Kidney tubule cell (primary cell): ENCODE measurements at regions not wholly inside any gene's neighbourhood (a gene's known extent, or its start where the extent isn't known, plus 50 kb on each side); places are given as distances from the start of the nearest gene placed in this dataset.

Source experiments
- DNase-seq: peaks from one replicate; pipeline ENCODE4 v3.0.0-alpha.2; 2018; ENCODE audit warnings: low spot score

- DNase-seq: no peak
Measured at GRCh38 chr21:43332861-43333297, 94.1 kb downstream of the SIK1 start.

- peak; percentile 36 for DNase-seq
Measured at GRCh38 chr21:43331962-43332828, 94.7 kb downstream of the SIK1 start.

DNA sequence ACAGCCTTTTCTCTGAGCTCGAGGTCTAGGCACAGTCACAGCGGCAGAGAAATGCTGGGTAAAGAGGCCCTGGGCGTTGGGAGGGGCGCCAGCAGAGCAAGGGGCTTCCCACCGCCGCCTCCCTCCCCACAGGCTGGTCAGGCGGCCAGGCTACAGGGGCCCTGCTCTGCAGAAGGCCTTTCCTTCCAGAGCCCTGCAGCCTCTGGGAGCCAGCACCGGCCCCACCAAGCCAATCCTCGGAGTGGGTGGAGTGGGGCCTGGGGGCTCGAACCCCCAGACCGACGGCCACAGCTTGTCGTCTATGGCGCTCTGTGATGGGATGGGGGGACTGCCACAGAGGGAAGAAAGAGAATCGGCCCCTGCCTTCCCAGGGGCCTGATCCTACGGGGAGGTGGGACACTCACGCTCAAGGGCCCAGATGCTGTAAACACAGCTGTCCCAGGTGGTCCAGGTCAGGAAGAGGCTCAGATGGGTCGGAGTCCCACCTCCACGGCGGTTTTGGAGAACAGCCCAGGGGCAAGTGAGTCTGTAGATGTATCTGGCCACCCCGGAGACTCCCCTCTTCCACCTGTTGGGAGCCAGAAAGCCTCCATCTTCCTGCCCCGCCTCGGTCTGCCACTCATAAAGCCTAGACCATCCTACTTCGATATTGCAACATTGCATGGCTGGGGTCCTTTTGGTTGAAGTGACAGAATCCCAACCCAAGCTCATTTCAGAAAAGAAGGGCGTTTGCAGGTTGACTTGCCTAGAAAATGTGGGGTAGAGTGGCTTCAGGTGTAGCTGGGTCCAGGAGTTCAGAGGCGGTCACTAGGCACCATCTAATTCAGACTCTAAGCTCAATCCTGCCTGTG is 95.6 kb downstream of the SIK1 start:
- DNase-seq: no peak

DNA sequence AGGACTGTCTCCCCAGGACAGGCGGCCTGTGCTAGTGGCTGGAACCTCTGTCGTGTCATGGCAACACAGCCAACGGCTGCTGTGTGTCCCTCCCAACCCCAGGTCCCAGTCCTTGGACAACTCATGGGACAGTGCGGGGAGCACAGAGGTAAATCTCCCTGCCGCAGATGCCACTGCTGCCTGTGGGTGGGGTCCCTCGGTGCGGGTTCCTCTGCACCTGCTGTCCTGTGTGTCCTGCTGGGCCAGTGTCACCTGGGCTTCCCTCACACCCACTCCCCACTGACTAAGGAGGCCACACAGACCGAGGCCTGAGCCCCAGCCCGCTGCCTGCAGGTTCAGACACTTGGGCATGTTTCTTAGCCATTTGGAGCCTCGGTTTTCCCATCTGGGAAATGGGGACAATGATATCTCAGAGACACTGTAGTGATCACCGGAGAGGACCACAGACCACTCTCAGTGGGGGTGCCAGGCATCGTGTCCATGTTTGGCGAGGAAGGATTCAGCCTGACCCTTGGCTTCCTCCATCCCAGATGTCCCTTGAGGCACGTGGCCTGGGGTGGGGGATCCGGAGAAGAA is 96.5 kb downstream of the SIK1 start:
- no peak for DNase-seq

DNA sequence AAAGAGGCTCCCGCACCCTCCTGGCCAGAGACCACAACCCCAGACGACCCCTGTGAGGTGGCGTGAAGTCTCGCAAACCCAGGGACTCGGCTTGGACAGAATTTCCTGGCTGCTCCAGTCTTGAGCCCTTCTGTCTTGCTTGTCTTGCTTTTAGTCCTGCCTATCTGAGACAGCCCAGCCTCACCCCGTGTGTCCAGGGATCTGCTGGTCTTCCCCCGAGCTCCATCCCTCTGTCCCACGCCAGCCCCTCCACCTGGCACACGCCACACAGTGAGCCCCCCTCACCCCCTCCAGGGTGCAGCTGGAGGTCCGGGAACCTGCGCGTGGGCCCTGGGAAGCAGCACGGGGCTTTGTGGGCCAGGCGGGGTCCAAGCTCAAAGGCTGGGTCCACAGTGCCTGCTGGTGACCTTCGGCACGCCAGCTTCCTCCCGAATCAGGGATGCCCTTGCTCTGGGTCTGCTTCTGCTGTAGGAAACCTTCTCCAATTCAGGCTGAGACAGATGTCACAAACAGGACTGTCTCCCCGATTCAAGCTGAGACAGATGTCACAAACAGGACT is 97.1 kb downstream of the SIK1 start:
- DNase-seq: no peak

GRCh38 chr21:43328958-43329691 is 97.8 kb downstream of the SIK1 start:
- no peak for DNase-seq

DNA sequence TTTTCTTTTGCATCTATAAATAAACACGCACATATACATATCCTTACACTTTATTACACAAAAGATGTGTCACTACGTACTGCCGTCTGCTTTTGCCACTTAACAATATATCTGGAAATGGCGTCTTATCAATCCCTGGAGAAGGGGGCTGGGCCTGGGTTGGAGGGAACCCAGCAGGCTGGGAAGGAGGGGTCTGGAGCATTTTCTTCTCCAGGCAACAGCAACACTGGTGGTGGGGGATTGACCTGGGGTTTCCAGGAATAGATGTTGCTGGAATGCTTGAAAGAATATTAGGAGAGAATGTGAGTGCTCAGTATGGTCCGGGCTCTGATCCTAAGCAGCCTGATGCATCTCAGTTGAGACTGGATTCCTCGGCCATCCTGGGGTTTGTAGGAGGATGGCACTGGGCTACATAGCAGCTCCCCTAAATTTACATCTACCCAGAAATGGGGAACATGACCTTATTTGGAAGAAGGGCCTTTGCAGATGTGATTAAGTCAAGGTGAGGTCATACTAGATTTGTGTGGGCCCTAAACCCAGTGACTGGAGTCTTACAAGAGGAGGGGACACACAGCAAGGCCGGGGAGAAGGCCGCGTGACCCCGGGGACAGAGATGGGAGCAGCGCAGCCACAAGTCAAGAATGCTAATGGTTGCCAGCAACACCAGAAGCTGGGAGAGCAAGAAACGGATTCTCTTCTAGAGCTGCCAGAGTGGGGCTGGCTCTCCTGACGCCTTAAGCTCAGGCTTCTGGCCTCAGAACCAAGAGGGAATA is 98.6 kb downstream of the SIK1 start:
- no peak for DNase-seq

DNA sequence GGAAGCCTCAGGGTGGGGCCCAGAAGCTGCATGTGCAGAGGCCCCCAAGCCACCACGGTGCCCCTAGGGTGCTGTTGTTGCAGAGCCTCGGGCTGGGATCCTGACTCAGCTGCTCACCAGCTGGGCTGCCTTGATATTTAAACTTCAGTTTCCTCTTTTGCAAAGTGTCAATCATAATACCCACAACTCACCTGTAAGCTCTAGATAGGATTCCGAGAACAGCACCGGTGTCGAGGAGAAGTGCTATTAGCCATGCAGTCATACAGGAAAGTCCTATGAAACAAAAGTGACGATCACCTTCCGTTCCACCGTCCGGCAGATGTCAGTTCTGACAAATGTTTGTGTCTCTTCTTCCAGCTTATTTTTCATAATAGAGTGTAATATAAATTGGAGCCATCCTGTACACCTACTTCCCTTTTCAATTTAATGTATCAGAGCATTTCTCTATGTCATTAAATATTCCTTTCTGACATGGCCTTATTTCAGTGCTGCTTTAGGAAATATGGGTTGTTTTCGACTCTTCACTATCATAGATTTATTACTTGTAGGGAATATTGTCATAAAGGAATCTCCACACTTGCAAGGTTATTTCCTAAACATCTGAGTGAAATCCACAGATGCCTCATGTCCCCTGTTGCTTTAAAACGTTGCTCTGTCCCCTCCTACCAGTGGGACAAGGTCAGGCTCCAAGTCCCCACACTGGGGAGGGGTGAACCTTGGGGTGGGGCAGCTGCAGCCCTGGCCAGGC is 100.8 kb downstream of the SIK1 start:
- DNase-seq: no peak

DNA sequence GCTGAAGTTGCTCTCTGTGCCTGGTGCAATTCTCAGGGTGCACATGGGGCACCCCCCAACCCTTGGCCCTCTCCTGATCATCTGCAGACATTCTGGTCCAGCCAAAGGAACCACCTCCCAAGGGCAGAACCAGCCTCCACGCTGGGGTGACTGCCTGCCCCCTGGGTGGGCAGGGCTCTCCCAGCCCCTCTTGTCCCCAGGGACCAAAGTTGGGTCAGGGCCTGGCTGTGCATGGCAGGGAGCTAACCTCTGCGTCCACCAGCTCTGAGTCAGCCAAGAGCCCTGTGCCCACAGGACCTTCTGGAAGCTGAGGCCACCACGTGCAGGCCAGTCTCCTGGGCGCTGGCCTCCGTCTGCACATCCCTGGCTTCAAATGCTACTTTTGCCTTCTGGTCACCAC is 101.9 kb downstream of the SIK1 start:
- DNase-seq: no peak

- DNase-seq: no peak
Measured at GRCh38 chr21:43324596-43324995, 102.3 kb downstream of the SIK1 start.

- DNase-seq: no peak
Measured at GRCh38 chr21:43323244-43324005, 103.5 kb downstream of the SIK1 start.

GRCh38 chr21:43322805-43323204 is 104.1 kb downstream of the SIK1 start:
- no peak for DNase-seq

DNA sequence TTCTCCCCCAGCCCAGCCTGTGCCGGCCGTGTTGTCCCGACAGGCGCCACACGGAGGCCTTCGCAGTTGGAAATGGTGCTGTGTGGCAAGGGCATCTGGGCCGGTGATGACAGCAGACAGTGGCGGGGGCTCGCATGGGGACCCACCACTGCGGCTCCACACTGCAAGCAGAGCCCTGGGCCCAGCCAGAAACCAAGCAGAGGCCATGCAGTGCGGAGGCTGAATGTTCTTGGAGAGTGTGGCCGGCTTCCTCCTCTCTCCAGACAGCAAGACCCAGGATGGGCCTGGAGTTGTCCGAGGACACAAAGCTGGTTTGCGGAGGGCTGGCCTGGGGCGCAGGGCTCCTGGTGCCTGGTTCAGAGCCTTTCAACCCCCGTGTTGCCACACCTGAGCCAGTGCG is 104.6 kb downstream of the SIK1 start:
- DNase-seq: no peak

DNA sequence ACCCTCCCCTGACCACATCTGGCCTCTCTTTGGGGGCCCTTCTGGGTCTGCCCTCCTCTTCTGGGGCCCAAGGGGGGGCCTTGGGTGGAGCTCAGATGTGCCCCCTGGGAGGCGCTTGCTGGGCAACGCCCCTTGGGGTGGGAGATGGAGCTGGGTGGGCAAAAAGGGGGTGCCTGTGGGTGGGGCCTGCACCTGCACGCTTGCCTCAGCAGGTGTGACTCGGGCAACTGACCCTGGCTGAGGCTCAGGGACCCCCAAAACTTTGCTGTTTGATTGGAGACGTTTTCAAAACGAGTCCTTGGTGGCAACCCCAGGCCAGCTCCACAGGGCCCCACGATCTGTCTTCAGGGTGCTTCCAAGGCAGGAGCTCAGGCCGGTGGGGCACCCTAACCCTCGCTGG is 105.3 kb downstream of the SIK1 start:
- no peak for DNase-seq

GRCh38 chr21:43321111-43321510 is 105.8 kb downstream of the SIK1 start:
- no peak for DNase-seq

DNA sequence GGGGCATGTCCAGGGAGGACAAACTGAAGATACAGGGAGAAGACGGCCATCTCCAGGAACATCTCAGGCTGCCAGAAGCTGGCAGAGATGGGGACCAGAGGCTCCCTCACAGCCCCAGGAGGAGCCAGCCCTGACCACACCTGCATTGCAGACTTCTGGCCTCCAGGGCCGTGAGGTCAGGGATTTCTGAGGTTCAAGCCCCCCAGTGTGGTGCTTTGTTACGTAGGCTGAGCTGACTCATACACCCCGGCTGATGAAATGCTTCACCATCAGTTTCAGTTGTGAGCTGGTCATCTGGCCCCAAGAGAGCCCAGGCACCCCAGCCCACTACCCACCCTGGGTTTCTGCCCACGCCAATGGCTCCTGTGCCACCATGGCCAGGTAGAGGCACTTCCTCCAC is 106.4 kb downstream of the SIK1 start:
- DNase-seq: no peak

- no peak for DNase-seq
Measured at GRCh38 chr21:43318841-43319781, 107.8 kb downstream of the SIK1 start.

DNA sequence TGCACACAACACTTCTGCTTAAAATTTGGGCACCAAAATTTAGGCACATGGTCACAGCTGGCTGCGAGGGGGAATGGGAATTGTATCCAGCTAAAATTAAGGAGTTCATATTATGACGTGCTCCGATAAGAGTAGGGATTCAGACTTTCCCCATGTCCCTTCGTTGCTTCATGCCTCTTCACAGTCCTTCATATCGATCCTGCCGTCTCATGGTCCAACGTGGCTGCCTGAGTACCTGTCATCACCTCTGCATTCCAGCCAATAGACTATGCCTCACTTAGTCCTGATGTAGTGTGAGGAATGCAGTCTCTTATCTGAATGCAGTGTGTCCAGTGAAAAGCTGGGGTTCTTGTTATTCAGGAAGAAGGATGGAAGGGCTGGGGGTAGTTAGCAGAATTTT is 108.6 kb downstream of the SIK1 start:
- no peak for DNase-seq
